Tibial artery (tissue), 4 donors: ENCODE measurements at regions not wholly inside any gene's neighbourhood (a gene's known extent, or its start where the extent isn't known, plus 50 kb on each side); places are given as distances from the start of the nearest gene placed in this dataset.

Experiments used
- DNase-seq, 2 donors: peaks; one replicate each; pipeline ENCODE4 v3.0.0-alpha.2; 2019
- H3K27ac ChIP-seq, 2 donors: fragments of 200-600 bp; sonication (generic) in 1 of 2; 1 replicate in 1 of 2; 2 replicates in 1 of 2; pipeline ENCODE4 v1.5.1; 2018 to 2019; ENCODE audit warnings: mild to moderate bottlenecking in 1 of 2
- H3K27me3 ChIP-seq, 2 donors: fragments of 200-600 bp; sonication (generic) in 1 of 2; one replicate each; pipeline versions ENCODE4 v1.5.1 to v1.6.0; 2016 to 2019
- H3K36me3 ChIP-seq, 3 donors: fragments of 200-600 bp; sonication (generic) in 2 of 3; one replicate each; pipeline ENCODE4 v1.5.1; 2016 to 2019; ENCODE audit warnings: mild to moderate bottlenecking in 2 of 3
- H3K4me1 ChIP-seq, 4 donors: fragments of 200-600 bp; sonication (generic) in 2 of 4; 1 replicate in 3 of 4; 2 replicates in 1 of 4; pipeline ENCODE4 v1.5.1; 2016 to 2019
- H3K4me3 ChIP-seq, 2 donors: fragments of 200-600 bp; sonication (generic) in 1 of 2; 1 replicate in 1 of 2; 2 replicates in 1 of 2; pipeline ENCODE4 v1.5.1; 2018 to 2019; ENCODE audit warnings: mild to moderate bottlenecking in 2 of 2
- H3K9me3 ChIP-seq, 3 donors: fragments of 200-600 bp; sonication (generic) in 1 of 3; one replicate each; pipeline ENCODE4 v1.5.1; 2016 to 2019
- intact Hi-C: fragments of 100-400 bp; cut with DNase I; formaldehyde crosslinking; loops from one replicate; pipeline ENCODE4 v1.15.0; 2023; ENCODE audit warnings: low total_unique reads
- TF ChIP-seq, protein P1 (sequence below), 2 experiments: fragments of 200-600 bp in 1 of 2; fragments of 450-650 bp in 1 of 2; IDR thresholded peaks; one replicate each; pipeline ENCODE4 v1.5.1; 2017 to 2019; ENCODE audit warnings: antibody characterized with exemption in 2 of 2, mild to moderate bottlenecking in 1 of 2, moderate library complexity in 1 of 2

DNA sequence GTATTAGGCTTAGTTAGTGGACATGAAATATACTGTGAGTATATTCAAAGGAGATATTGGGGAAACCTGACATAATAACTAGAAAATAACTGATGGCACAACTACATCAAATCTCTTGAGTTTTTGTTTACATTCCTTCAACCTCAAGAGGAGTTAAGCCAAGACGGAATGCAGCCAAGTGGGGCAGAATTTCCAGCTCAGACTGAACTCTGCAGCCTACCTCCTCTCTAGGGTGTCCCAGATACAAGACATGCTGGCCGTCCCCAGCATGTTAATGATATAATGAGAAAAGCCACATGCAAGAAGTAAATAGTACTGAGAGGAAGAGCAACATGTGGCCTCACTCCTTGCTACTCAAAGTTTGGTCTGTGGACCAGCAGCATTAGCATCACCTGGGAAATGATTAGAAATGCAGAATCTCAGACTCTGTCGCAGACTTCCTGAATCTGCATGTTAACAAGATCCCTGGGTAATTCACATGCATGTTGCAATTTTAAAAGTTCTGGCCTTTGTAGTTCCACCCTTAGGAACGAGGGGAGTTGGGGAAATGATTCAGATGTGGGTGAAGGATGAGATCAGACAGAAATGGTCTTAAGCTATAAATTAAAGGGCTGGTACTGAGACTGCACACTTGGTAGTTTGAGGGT is 118.4 kb upstream of the CACUL1 start:
- Histone ChIP-seq H3K27ac (no peak overlapping the region), H3K4me3 (no peak overlapping the region), H3K36me3 (no peaks in the 10 kb centered on the region), H3K4me1 (peaks cover 0 to 12% (median 8%) of the 10 kb centered on the region in 4 donors), H3K27me3 (no peaks in the 10 kb centered on the region), H3K9me3 (peaks cover 0 to 7% (median 0%) of the 10 kb centered on the region in 3 donors)
- TF ChIP-seq, protein P1, sequence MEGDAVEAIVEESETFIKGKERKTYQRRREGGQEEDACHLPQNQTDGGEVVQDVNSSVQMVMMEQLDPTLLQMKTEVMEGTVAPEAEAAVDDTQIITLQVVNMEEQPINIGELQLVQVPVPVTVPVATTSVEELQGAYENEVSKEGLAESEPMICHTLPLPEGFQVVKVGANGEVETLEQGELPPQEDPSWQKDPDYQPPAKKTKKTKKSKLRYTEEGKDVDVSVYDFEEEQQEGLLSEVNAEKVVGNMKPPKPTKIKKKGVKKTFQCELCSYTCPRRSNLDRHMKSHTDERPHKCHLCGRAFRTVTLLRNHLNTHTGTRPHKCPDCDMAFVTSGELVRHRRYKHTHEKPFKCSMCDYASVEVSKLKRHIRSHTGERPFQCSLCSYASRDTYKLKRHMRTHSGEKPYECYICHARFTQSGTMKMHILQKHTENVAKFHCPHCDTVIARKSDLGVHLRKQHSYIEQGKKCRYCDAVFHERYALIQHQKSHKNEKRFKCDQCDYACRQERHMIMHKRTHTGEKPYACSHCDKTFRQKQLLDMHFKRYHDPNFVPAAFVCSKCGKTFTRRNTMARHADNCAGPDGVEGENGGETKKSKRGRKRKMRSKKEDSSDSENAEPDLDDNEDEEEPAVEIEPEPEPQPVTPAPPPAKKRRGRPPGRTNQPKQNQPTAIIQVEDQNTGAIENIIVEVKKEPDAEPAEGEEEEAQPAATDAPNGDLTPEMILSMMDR (IDR thresholded peaks at IDR 0.05) = no peak
- intact Hi-C loops = no loop called here
- no peak for DNase-seq

- TF ChIP-seq, protein P1 (IDR thresholded peaks at IDR 0.05) = no peak
- H3K4me1 ChIP-seq = peaks cover 0 to 12% (median 8%) of the 10 kb centered on the region in 4 donors
- H3K9me3 ChIP-seq = peaks cover 0 to 7% (median 0%) of the 10 kb centered on the region in 3 donors
- no peak for DNase-seq
- intact Hi-C loops = no loop called here
- no peak overlapping the region for H3K4me3 ChIP-seq
- no peaks in the 10 kb centered on the region for H3K27me3 ChIP-seq
- no peak overlapping the region for H3K27ac ChIP-seq
- H3K36me3 ChIP-seq = no peaks in the 10 kb centered on the region
These were observed 119.0 kb upstream of the CACUL1 start for GRCh38 chr10:118873738-118874105.

GRCh38 chr10:118874171-118874570 is 119.4 kb upstream of the CACUL1 start:
- DNase-seq = no peak
- Histone ChIP-seq H3K4me1 (peaks cover 0 to 12% (median 8%) of the 10 kb centered on the region in 4 donors), H3K4me3 (no peak overlapping the region), H3K36me3 (no peaks in the 10 kb centered on the region), H3K9me3 (peaks cover 0 to 7% (median 0%) of the 10 kb centered on the region in 3 donors), H3K27me3 (no peaks in the 10 kb centered on the region), H3K27ac (no peak overlapping the region)
- intact Hi-C loops = no loop called here
- TF ChIP-seq, protein P1 (IDR thresholded peaks at IDR 0.05) = no peak

DNA sequence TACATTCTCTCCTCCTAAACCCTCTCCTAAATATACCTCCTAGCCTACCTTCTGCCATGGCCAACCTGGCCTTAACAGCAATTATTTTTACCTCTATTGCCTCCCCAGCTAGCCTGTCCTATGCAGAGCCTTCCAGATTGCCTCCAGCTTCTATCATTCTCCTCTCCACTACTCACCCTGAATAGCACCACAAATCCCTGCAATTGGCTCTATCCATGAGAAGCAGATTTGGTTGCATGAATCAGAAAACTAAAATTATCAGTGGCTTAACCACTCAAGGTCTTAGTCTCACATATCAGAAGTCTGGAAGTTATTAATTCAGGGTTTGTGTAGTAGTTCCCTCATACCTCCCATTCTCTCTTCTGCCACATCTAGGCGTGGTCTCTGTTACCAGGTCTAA is 120.3 kb upstream of the CACUL1 start:
- Histone ChIP-seq H3K27me3 (no peaks in the 10 kb centered on the region), H3K4me3 (no peak overlapping the region), H3K27ac (no peak overlapping the region), H3K9me3 (peaks cover 0 to 7% (median 0%) of the 10 kb centered on the region in 3 donors), H3K4me1 (peaks cover 0 to 12% (median 8%) of the 10 kb centered on the region in 4 donors), H3K36me3 (no peaks in the 10 kb centered on the region)
- no peak for DNase-seq
- intact Hi-C loops = no loop called here
- TF ChIP-seq, protein P1 (IDR thresholded peaks at IDR 0.05) = no peak

DNA sequence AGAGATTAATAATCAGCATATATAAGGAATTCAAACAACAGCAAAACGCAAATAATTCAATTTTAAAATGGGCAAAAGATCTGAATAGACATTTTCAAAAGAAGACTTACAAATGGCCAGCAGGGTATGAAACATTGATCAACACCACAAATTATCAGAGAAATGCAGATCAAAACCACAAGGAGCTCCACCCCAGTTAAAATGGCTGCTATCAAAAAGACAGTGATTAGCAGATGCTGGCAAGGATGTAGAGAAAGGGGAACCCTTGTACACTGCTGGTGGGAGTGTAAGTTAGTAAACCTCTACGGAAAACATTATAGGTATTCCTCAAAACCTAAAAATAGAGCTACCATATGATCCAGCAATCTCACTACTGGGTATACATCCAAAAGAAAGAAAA is 128.0 kb upstream of the CACUL1 start:
- H3K27me3 ChIP-seq = no peaks in the 10 kb centered on the region
- H3K4me3 ChIP-seq = no peak overlapping the region
- no peak for DNase-seq
- H3K4me1 ChIP-seq = no peaks in the 10 kb centered on the region
- intact Hi-C loops = no loop called here
- TF ChIP-seq, protein P1 (IDR thresholded peaks at IDR 0.05) = no peak
- H3K27ac ChIP-seq = no peak overlapping the region
- no peaks in the 10 kb centered on the region for H3K9me3 ChIP-seq
- H3K36me3 ChIP-seq = no peaks in the 10 kb centered on the region
